ENCODE measurements at regions not wholly inside any gene's neighbourhood (a gene's known extent, or its start where the extent isn't known, plus 50 kb on each side); places are given as distances from the start of the nearest gene placed in this dataset.

DNA sequence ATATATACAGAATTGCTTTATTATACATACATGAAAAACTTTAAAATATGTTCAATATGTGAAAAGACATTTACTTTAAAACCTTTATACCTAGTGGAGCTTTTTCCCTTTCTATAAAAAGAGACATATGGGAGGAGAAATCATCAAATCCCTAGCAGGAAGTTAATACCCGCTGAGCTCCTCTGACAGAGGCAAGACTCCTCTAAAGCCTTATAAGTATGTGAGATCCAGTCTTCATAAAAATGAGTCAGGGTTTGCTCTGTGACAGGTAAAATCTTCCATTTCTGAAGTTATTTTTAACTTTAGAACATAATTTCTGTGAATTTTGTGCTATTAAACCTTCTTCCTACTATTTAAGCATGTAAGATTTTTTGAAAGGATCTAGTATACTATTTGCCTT is 634.4 kb upstream of the AADAT start:
- DNase-seq (ENCODE audit: low read depth, low spot score) (no peak), ATAC-seq (no peak)
- Histone ChIP-seq H3K27ac (ENCODE audit: low read depth, low read length) (no peak overlapping the region), H3K36me3 (ENCODE audit: control insufficient read depth in 1 of 2, insufficient read depth in 2 of 2, low read length in 2 of 2) (no peaks in the 10 kb centered on the region), H3K4me2 (ENCODE audit: low read length) (no peak overlapping the region), H4K20me1 (ENCODE audit: insufficient read depth) (no peaks in the 10 kb centered on the region), H3K9me2 (ENCODE audit: insufficient read depth) (no peaks in the 10 kb centered on the region; the same call in 1 of the 2 replicates), H3K9ac (ENCODE audit: low read length) (no peak overlapping the region), H3K9me3 (ENCODE audit: control insufficient read depth in 1 of 2, insufficient read depth in 1 of 2, low read depth in 1 of 2, low read length in 2 of 2) (no peaks in the 10 kb centered on the region), H3K79me2 (ENCODE audit: insufficient read depth, low read length) (no peaks in the 10 kb centered on the region), H3K4me3 (replicated peaks in 1 of 2; ENCODE audit: low read depth in 1 of 2, low read length in 2 of 2) (no peak overlapping the region), H2AFZ (ENCODE audit: low read depth, low read length, poor library complexity, severe bottlenecking) (no peak overlapping the region), H3K4me1 (ENCODE audit: control insufficient read depth in 1 of 2, insufficient read depth in 2 of 2, low read length in 2 of 2) (no peaks in the 10 kb centered on the region), H3K27me3 (ENCODE audit: insufficient read depth, low read length) (no peaks in the 10 kb centered on the region)
- no TSS peak for BruUV-seq (replicated peaks)
- intact Hi-C loops (cut with micrococcal nuclease), result no loop called here
- TF ChIP-seq, protein P1, sequence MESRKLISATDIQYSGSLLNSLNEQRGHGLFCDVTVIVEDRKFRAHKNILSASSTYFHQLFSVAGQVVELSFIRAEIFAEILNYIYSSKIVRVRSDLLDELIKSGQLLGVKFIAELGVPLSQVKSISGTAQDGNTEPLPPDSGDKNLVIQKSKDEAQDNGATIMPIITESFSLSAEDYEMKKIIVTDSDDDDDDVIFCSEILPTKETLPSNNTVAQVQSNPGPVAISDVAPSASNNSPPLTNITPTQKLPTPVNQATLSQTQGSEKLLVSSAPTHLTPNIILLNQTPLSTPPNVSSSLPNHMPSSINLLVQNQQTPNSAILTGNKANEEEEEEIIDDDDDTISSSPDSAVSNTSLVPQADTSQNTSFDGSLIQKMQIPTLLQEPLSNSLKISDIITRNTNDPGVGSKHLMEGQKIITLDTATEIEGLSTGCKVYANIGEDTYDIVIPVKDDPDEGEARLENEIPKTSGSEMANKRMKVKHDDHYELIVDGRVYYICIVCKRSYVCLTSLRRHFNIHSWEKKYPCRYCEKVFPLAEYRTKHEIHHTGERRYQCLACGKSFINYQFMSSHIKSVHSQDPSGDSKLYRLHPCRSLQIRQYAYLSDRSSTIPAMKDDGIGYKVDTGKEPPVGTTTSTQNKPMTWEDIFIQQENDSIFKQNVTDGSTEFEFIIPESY (IDR thresholded peaks at IDR 0.05; ENCODE audit: extremely low read depth, insufficient replicate concordance, low read length), result no peak
- no peak for TF ChIP-seq SRF (IDR thresholded peaks at IDR 0.05; ENCODE audit: low read depth)
- no peak for TF ChIP-seq ZNF274 (IDR thresholded peaks at IDR 0.05; ENCODE audit: low read depth, low read length)
- TF ChIP-seq SP1 (IDR thresholded peaks at IDR 0.05; ENCODE audit: low read depth), result no peak
- TF ChIP-seq POLR2AphosphoS5 (IDR thresholded peaks at IDR 0.05; ENCODE audit: low read depth, low read length), result no peak
- no peak for TF ChIP-seq EZH2 (IDR thresholded peaks at IDR 0.05)
- TF ChIP-seq, protein P2, sequence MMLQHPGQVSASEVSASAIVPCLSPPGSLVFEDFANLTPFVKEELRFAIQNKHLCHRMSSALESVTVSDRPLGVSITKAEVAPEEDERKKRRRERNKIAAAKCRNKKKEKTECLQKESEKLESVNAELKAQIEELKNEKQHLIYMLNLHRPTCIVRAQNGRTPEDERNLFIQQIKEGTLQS (IDR thresholded peaks at IDR 0.05), result no peak
- no peak for TF ChIP-seq YY1 (IDR thresholded peaks at IDR 0.05; ENCODE audit: extremely low read depth, insufficient replicate concordance, low read depth, low read length)
- TF ChIP-seq, protein P3, sequence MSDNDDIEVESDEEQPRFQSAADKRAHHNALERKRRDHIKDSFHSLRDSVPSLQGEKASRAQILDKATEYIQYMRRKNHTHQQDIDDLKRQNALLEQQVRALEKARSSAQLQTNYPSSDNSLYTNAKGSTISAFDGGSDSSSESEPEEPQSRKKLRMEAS (IDR thresholded peaks at IDR 0.05), result no peak
- TF ChIP-seq RAD21 (IDR thresholded peaks at IDR 0.05; ENCODE audit: low read depth), result no peak
- TF ChIP-seq SIN3A (IDR thresholded peaks at IDR 0.05; ENCODE audit: low read depth), result no peak
- no peak for TF ChIP-seq TCF7L2 (IDR thresholded peaks at IDR 0.05; ENCODE audit: borderline replicate concordance, extremely low read depth, insufficient read depth, insufficient read length)
- TF ChIP-seq EZH2phosphoT487 (IDR thresholded peaks at IDR 0.05; ENCODE audit: borderline replicate concordance), result no peak
- TF ChIP-seq CEBPB (IDR thresholded peaks at IDR 0.05; ENCODE audit: low read depth), result no peak
- TF ChIP-seq ZFX (IDR thresholded peaks at IDR 0.05), result no peak
- TF ChIP-seq, protein P4, sequence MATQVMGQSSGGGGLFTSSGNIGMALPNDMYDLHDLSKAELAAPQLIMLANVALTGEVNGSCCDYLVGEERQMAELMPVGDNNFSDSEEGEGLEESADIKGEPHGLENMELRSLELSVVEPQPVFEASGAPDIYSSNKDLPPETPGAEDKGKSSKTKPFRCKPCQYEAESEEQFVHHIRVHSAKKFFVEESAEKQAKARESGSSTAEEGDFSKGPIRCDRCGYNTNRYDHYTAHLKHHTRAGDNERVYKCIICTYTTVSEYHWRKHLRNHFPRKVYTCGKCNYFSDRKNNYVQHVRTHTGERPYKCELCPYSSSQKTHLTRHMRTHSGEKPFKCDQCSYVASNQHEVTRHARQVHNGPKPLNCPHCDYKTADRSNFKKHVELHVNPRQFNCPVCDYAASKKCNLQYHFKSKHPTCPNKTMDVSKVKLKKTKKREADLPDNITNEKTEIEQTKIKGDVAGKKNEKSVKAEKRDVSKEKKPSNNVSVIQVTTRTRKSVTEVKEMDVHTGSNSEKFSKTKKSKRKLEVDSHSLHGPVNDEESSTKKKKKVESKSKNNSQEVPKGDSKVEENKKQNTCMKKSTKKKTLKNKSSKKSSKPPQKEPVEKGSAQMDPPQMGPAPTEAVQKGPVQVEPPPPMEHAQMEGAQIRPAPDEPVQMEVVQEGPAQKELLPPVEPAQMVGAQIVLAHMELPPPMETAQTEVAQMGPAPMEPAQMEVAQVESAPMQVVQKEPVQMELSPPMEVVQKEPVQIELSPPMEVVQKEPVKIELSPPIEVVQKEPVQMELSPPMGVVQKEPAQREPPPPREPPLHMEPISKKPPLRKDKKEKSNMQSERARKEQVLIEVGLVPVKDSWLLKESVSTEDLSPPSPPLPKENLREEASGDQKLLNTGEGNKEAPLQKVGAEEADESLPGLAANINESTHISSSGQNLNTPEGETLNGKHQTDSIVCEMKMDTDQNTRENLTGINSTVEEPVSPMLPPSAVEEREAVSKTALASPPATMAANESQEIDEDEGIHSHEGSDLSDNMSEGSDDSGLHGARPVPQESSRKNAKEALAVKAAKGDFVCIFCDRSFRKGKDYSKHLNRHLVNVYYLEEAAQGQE (IDR thresholded peaks at IDR 0.05; ENCODE audit: low read depth), result no peak
- TF ChIP-seq, protein P5, sequence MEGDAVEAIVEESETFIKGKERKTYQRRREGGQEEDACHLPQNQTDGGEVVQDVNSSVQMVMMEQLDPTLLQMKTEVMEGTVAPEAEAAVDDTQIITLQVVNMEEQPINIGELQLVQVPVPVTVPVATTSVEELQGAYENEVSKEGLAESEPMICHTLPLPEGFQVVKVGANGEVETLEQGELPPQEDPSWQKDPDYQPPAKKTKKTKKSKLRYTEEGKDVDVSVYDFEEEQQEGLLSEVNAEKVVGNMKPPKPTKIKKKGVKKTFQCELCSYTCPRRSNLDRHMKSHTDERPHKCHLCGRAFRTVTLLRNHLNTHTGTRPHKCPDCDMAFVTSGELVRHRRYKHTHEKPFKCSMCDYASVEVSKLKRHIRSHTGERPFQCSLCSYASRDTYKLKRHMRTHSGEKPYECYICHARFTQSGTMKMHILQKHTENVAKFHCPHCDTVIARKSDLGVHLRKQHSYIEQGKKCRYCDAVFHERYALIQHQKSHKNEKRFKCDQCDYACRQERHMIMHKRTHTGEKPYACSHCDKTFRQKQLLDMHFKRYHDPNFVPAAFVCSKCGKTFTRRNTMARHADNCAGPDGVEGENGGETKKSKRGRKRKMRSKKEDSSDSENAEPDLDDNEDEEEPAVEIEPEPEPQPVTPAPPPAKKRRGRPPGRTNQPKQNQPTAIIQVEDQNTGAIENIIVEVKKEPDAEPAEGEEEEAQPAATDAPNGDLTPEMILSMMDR (IDR thresholded peaks at IDR 0.05 in 2 of 3, conservative IDR thresholded peaks at IDR 0.05 in 1 of 3; ENCODE audit: borderline replicate concordance in 1 of 3, insufficient read depth in 1 of 3, low read depth in 2 of 3, low read length in 2 of 3), result no peak
- no peak for TF ChIP-seq EGR1 (IDR thresholded peaks at IDR 0.05; ENCODE audit: low read depth)
- TF ChIP-seq POLR2A (IDR thresholded peaks at IDR 0.05; ENCODE audit: borderline replicate concordance, extremely low read depth, insufficient read depth, insufficient read length), result no peak
- ChIA-PET CTCF (no interaction called here), POLR2A (no interaction called here), RAD21 (ENCODE audit: low non-redundant PET in 1 of 2, low total read pairs in 2 of 2, uncharacterized antibody in 2 of 2, unreplicated experiment in 2 of 2) (no interaction called here)
